ENCODE measurements at regions not wholly inside any gene's neighbourhood (a gene's known extent, or its start where the extent isn't known, plus 50 kb on each side); places are given as distances from the start of the nearest gene placed in this dataset.

DNA sequence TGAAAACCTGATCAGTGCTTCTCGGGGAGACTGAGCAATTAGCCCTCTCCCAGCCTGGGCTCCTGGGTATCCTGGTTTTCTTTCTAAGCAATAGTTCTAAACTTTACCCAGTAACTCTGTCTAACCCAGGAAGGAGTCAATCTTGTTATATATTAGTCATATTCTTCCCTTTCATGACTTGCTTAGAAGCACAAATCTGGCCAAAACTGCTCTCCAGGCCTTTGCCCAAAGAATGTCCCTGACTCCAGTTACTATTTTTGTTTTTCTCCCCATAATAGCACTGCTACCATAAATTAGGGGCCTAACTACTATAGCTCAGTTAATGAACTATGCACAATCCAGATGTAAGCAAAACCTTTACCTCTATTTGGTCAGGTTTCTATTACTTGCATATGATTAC is 355.8 kb upstream of the HTR2A start:
- TF ChIP-seq, protein P1, sequence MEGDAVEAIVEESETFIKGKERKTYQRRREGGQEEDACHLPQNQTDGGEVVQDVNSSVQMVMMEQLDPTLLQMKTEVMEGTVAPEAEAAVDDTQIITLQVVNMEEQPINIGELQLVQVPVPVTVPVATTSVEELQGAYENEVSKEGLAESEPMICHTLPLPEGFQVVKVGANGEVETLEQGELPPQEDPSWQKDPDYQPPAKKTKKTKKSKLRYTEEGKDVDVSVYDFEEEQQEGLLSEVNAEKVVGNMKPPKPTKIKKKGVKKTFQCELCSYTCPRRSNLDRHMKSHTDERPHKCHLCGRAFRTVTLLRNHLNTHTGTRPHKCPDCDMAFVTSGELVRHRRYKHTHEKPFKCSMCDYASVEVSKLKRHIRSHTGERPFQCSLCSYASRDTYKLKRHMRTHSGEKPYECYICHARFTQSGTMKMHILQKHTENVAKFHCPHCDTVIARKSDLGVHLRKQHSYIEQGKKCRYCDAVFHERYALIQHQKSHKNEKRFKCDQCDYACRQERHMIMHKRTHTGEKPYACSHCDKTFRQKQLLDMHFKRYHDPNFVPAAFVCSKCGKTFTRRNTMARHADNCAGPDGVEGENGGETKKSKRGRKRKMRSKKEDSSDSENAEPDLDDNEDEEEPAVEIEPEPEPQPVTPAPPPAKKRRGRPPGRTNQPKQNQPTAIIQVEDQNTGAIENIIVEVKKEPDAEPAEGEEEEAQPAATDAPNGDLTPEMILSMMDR (IDR thresholded peaks at IDR 0.05) = no peak
- Mint-ChIP-seq H3K9me3 (no peaks in the 10 kb centered on the region; the same call in 1 of the 2 replicates), H3K27me3 (ENCODE audit: insufficient read depth) (no peaks in the 10 kb centered on the region; the same call in 1 of the 2 replicates), H3K4me1 (ENCODE audit: low read depth) (peaks cover 7% of the 10 kb centered on the region; the same call in 1 of the 2 replicates), H3K27ac (no peak overlapping the region), H3K36me3 (ENCODE audit: low read depth) (no peaks in the 10 kb centered on the region; the same call in 1 of the 2 replicates), H3K4me3 (no peak overlapping the region)
- DNase-seq = peak; percentile 2

DNA sequence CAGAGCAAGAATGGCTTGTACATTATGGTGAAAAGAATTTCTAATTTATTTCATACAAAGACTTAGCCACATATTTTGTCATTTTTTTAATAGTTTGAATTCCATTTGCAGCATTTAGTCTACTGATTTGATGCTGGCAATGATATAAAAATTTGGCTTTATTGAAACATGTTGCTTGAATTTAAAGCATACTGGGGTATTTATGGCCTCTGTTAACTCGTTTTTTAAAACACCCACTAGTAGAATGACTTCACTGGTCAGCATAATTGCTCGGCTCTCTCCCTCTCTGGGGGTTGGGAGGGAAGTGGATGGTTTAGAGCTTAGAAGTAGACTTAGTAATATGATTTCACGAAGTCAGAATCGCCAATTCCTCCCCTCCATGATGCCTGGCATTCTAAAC is 354.9 kb upstream of the HTR2A start:
- no peak for DNase-seq
- Mint-ChIP-seq H3K4me3 (no peak overlapping the region), H3K4me1 (ENCODE audit: low read depth) (peaks cover 7% of the 10 kb centered on the region; the same call in 1 of the 2 replicates), H3K27ac (no peak overlapping the region), H3K27me3 (ENCODE audit: insufficient read depth) (no peaks in the 10 kb centered on the region; the same call in 1 of the 2 replicates), H3K9me3 (no peaks in the 10 kb centered on the region; the same call in 1 of the 2 replicates), H3K36me3 (ENCODE audit: low read depth) (no peaks in the 10 kb centered on the region; the same call in 1 of the 2 replicates)
- TF ChIP-seq, protein P1 (IDR thresholded peaks at IDR 0.05) = no peak

GRCh38 chr13:47250146-47250545 is 353.3 kb upstream of the HTR2A start:
- Mint-ChIP-seq H3K9me3 (no peaks in the 10 kb centered on the region; the same call in 1 of the 2 replicates), H3K27me3 (ENCODE audit: insufficient read depth) (no peaks in the 10 kb centered on the region; the same call in 1 of the 2 replicates), H3K4me1 (ENCODE audit: low read depth) (peaks cover 7% of the 10 kb centered on the region; the same call in 1 of the 2 replicates), H3K36me3 (ENCODE audit: low read depth) (no peaks in the 10 kb centered on the region; the same call in 1 of the 2 replicates), H3K4me3 (no peak overlapping the region), H3K27ac (no peak overlapping the region)
- no peak for DNase-seq
- TF ChIP-seq, protein P1 (IDR thresholded peaks at IDR 0.05) = no peak

DNA sequence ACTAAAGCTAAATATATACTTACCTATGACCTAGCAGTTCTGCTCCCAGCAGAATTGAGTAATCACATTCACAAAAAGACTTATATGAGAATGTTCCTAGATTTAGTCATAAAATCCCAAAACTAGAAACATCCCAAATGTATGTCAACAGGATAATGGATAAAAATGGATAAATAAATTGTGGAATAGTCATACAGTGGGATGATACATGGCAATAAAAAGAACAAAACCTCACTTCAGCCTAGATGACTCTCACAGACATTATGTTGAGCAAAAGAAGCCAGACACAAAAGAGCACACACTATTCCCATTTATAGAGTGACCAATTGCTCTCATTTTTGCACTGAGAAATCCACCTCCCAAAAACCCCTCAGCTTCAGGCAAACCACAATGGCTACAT is 352.4 kb upstream of the HTR2A start:
- H3K27ac Mint-ChIP-seq = no peak overlapping the region
- TF ChIP-seq, protein P1 (IDR thresholded peaks at IDR 0.05) = no peak
- peaks cover 7% of the 10 kb centered on the region; the same call in 1 of the 2 replicates for H3K4me1 Mint-ChIP-seq (ENCODE audit: low read depth)
- no peak for DNase-seq
- no peaks in the 10 kb centered on the region; the same call in 1 of the 2 replicates for H3K27me3 Mint-ChIP-seq (ENCODE audit: insufficient read depth)
- no peak overlapping the region for H3K4me3 Mint-ChIP-seq
- H3K9me3 Mint-ChIP-seq = no peaks in the 10 kb centered on the region; the same call in 1 of the 2 replicates
- H3K36me3 Mint-ChIP-seq (ENCODE audit: low read depth) = no peaks in the 10 kb centered on the region; the same call in 1 of the 2 replicates

DNA sequence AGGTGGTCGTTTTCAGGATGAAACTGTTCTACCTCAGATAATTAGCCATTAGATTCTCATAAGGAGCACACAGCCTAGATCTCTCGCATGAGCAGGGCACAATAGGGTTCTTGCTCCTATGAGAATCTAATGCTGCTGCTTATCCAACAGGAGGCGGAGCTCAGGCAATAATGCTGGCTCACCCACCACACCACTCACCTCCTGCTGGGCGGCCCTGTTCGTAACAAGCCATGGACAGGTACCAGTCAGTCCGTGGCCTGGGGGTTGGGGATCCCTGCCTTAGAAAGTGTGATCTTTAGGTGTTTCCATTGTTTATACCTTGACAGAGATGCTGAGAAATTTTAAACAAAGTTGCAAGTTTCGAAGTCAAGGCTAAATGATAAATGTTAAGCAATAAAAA is 344.6 kb upstream of the HTR2A start:
- H3K36me3 Mint-ChIP-seq (ENCODE audit: low read depth) = no peaks in the 10 kb centered on the region
- TF ChIP-seq, protein P1 (IDR thresholded peaks at IDR 0.05) = no peak
- no peak overlapping the region for H3K4me3 Mint-ChIP-seq
- H3K27ac Mint-ChIP-seq = no peak overlapping the region
- no peak for DNase-seq
- no peaks in the 10 kb centered on the region for H3K27me3 Mint-ChIP-seq (ENCODE audit: insufficient read depth)
- H3K4me1 Mint-ChIP-seq (ENCODE audit: low read depth) = no peaks in the 10 kb centered on the region; the same call in 1 of the 2 replicates
- H3K9me3 Mint-ChIP-seq = peaks cover 5% of the 10 kb centered on the region; the same call in 1 of the 2 replicates
